ENCODE measurements at regions not wholly inside any gene's neighbourhood (a gene's known extent, or its start where the extent isn't known, plus 50 kb on each side); places are given as distances from the start of the nearest gene placed in this dataset.

DNA sequence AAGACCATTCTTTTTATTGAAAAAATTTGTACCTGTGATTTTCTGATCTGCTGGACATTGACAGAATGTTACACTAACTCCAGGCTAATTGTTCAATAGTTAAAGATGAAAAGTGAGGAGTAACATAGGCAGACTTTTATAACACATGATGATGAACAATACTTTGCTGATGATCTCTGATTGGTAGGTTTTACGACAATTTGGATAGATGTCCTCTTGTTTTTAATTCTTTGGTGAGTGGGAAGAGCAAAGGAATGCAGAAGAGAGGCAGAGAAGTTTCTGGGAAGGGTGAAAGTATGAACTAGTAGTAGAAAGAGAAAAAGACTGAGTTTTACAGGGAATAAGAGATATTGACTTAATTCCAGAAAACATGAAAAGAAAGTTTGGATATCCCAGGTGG, 267.3 kb upstream of the HAND2 start:
- TF ChIP-seq, protein P1, sequence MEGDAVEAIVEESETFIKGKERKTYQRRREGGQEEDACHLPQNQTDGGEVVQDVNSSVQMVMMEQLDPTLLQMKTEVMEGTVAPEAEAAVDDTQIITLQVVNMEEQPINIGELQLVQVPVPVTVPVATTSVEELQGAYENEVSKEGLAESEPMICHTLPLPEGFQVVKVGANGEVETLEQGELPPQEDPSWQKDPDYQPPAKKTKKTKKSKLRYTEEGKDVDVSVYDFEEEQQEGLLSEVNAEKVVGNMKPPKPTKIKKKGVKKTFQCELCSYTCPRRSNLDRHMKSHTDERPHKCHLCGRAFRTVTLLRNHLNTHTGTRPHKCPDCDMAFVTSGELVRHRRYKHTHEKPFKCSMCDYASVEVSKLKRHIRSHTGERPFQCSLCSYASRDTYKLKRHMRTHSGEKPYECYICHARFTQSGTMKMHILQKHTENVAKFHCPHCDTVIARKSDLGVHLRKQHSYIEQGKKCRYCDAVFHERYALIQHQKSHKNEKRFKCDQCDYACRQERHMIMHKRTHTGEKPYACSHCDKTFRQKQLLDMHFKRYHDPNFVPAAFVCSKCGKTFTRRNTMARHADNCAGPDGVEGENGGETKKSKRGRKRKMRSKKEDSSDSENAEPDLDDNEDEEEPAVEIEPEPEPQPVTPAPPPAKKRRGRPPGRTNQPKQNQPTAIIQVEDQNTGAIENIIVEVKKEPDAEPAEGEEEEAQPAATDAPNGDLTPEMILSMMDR (IDR thresholded peaks at IDR 0.05; ENCODE audit: insufficient read depth, low read length), result no peak
- TF ChIP-seq GABPA (IDR thresholded peaks at IDR 0.05; ENCODE audit: low read depth) (no peak), POLR2AphosphoS5 (IDR thresholded peaks at IDR 0.05; ENCODE audit: low read depth) (no peak)

All from HL-60 (cell line).